CD4-positive, alpha-beta T cell treated with Interferon alpha-2 for 1 hour (primary cell): ENCODE measurements at regions not wholly inside any gene's neighbourhood (a gene's known extent, or its start where the extent isn't known, plus 50 kb on each side); places are given as distances from the start of the nearest gene placed in this dataset.

Experiments
- DNase-seq, 2 donors: peaks; one replicate each; pipeline ENCODE4 v3.0.0-alpha.2; 2020 to 2022

GRCh38 chr11:88231894-88232482, 56.7 kb upstream of the RAB38 start:
- peak; percentile 4 to 30 for DNase-seq

GRCh38 chr11:88229303-88229702, 54.1 kb upstream of the RAB38 start:
- DNase-seq = no peak
